ENCODE measurements at regions not wholly inside any gene's neighbourhood (a gene's known extent, or its start where the extent isn't known, plus 50 kb on each side); places are given as distances from the start of the nearest gene placed in this dataset.
"Not testable (repeated sequence)": the region's sequence is repeated elsewhere in the genome, so short reads cannot be mapped to it uniquely, and the experiment has no call there.

GRCh38 chr2:117019357-117019756 is 795.1 kb upstream of the DDX18 start:
- H3K36me3 ChIP-seq (ENCODE audit: low read length): no peaks in the 10 kb centered on the region
- H3K79me2 ChIP-seq (ENCODE audit: insufficient read depth, low read length): no peaks in the 10 kb centered on the region
- H4K20me1 ChIP-seq (ENCODE audit: low read depth, low read length): no peaks in the 10 kb centered on the region
- no peak overlapping the region for H3K9ac ChIP-seq (ENCODE audit: low read length)
- H2AFZ ChIP-seq (ENCODE audit: low read depth, low read length, severe bottlenecking): no peak overlapping the region
- H3K9me3 ChIP-seq (ENCODE audit: insufficient read depth, low read length): no peaks in the 10 kb centered on the region
- no peak overlapping the region for H3K27ac ChIP-seq (ENCODE audit: low read depth, low read length)
- H3K4me3 ChIP-seq (ENCODE audit: insufficient read depth, low read length, poor library complexity, severe bottlenecking): no peak overlapping the region
- no peak overlapping the region for H3K4me2 ChIP-seq (ENCODE audit: low read depth, low read length, poor library complexity, severe bottlenecking)
- TF ChIP-seq, protein P1, sequence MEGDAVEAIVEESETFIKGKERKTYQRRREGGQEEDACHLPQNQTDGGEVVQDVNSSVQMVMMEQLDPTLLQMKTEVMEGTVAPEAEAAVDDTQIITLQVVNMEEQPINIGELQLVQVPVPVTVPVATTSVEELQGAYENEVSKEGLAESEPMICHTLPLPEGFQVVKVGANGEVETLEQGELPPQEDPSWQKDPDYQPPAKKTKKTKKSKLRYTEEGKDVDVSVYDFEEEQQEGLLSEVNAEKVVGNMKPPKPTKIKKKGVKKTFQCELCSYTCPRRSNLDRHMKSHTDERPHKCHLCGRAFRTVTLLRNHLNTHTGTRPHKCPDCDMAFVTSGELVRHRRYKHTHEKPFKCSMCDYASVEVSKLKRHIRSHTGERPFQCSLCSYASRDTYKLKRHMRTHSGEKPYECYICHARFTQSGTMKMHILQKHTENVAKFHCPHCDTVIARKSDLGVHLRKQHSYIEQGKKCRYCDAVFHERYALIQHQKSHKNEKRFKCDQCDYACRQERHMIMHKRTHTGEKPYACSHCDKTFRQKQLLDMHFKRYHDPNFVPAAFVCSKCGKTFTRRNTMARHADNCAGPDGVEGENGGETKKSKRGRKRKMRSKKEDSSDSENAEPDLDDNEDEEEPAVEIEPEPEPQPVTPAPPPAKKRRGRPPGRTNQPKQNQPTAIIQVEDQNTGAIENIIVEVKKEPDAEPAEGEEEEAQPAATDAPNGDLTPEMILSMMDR (IDR thresholded peaks at IDR 0.05; ENCODE audit: insufficient read depth, low read length, poor library complexity, severe bottlenecking): no peak
- no peak for TF ChIP-seq EZH2phosphoT487 (conservative IDR thresholded peaks at IDR 0.05; ENCODE audit: low read length)
- no peaks in the 10 kb centered on the region for H3F3A ChIP-seq (ENCODE audit: insufficient read depth)
- H3K27me3 ChIP-seq (ENCODE audit: low read length): no peaks in the 10 kb centered on the region
- no peaks in the 10 kb centered on the region for H3K9me2 ChIP-seq (replicated peaks; ENCODE audit: insufficient read depth, low read length)

GRCh38 chr2:117027646-117028045 is 786.8 kb upstream of the DDX18 start:
- Histone ChIP-seq H3K27me3 (ENCODE audit: low read length) (no peaks in the 10 kb centered on the region), H4K20me1 (ENCODE audit: low read depth, low read length) (no peaks in the 10 kb centered on the region), H3K36me3 (ENCODE audit: low read length) (no peaks in the 10 kb centered on the region), H2AFZ (ENCODE audit: low read depth, low read length, severe bottlenecking) (no peak overlapping the region), H3K27ac (ENCODE audit: low read depth, low read length) (no peak overlapping the region), H3K4me3 (ENCODE audit: insufficient read depth, low read length, poor library complexity, severe bottlenecking) (no peak overlapping the region), H3K9ac (ENCODE audit: low read length) (no peak overlapping the region), H3K79me2 (ENCODE audit: insufficient read depth, low read length) (no peaks in the 10 kb centered on the region), H3F3A (ENCODE audit: insufficient read depth) (no peaks in the 10 kb centered on the region), H3K9me3 (ENCODE audit: insufficient read depth, low read length) (no peaks in the 10 kb centered on the region), H3K4me2 (ENCODE audit: low read depth, low read length, poor library complexity, severe bottlenecking) (no peak overlapping the region), H3K9me2 (replicated peaks; ENCODE audit: insufficient read depth, low read length) (no peaks in the 10 kb centered on the region)
- TF ChIP-seq, protein P1 (IDR thresholded peaks at IDR 0.05; ENCODE audit: insufficient read depth, low read length, poor library complexity, severe bottlenecking): no peak
- no peak for TF ChIP-seq EZH2phosphoT487 (conservative IDR thresholded peaks at IDR 0.05; ENCODE audit: low read length)

- not testable (repeated sequence) for H3K27ac ChIP-seq (ENCODE audit: low read depth, low read length); H3F3A ChIP-seq (ENCODE audit: insufficient read depth); H3K79me2 ChIP-seq (ENCODE audit: insufficient read depth, low read length); H3K9me3 ChIP-seq (ENCODE audit: insufficient read depth, low read length); H3K27me3 ChIP-seq (ENCODE audit: low read length); H3K9me2 ChIP-seq (replicated peaks; ENCODE audit: insufficient read depth, low read length); H4K20me1 ChIP-seq (ENCODE audit: low read depth, low read length); H3K4me2 ChIP-seq (ENCODE audit: low read depth, low read length, poor library complexity, severe bottlenecking); H3K9ac ChIP-seq (ENCODE audit: low read length); H3K4me3 ChIP-seq (ENCODE audit: insufficient read depth, low read length, poor library complexity, severe bottlenecking); H3K36me3 ChIP-seq (ENCODE audit: low read length); H2AFZ ChIP-seq (ENCODE audit: low read depth, low read length, severe bottlenecking)
These were observed 785.8 kb upstream of the DDX18 start for GRCh38 chr2:117028708-117029107.

DNA sequence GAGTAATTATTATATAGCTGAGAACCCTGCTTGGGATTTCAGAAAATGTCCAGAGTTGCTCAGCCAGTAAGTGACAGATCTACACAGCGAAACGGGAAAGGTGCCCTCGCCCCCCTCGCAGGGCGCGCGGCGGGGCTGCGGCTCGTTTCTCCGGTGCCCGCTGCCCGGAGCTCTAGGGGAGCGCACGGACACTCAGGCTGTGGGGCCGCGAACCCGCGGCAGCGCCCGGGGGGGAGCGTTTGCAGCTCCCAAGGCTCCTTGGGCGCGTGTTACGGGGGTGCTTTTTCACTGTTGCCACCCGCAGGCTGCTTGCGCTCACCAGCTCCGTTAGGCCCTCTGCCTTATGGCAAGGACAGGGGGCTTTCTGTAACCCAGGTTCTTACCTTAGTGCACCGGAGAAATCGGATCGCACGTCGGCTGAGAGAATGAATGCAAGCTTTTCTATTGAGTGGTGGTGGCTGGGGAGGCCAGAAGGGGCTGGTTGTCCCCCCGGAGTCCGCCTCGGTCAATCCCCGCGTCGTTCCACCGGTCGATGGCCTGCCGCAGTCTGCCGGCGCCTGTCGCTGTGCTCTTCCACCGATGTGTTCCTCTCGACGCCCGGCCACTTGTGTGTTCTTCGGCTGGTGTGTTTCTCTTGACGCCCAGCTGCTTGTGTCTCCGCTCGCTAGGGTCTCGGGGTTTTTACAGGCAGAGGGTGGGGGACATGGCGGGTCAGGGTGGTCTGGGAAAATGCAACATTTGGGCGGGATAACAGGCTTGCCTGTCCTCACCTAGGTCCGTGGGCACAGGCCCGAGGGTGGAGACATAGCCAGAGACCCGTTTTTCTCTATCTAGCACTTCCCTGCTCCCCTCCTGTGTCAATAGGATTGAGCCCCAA is 758.8 kb upstream of the DDX18 start:
- Histone ChIP-seq H3K4me3 (ENCODE audit: insufficient read depth, low read length, poor library complexity, severe bottlenecking) (no peak overlapping the region), H3K79me2 (ENCODE audit: insufficient read depth, low read length) (no peaks in the 10 kb centered on the region), H2AFZ (ENCODE audit: low read depth, low read length, severe bottlenecking) (no peak overlapping the region), H3K27ac (ENCODE audit: low read depth, low read length) (no peak overlapping the region), H3K9me3 (ENCODE audit: insufficient read depth, low read length) (no peaks in the 10 kb centered on the region), H3K4me2 (ENCODE audit: low read depth, low read length, poor library complexity, severe bottlenecking) (no peak overlapping the region), H3F3A (ENCODE audit: insufficient read depth) (no peaks in the 10 kb centered on the region), H4K20me1 (ENCODE audit: low read depth, low read length) (no peaks in the 10 kb centered on the region), H3K27me3 (ENCODE audit: low read length) (no peaks in the 10 kb centered on the region), H3K9ac (ENCODE audit: low read length) (no peak overlapping the region), H3K36me3 (ENCODE audit: low read length) (no peaks in the 10 kb centered on the region), H3K9me2 (replicated peaks; ENCODE audit: insufficient read depth, low read length) (no peaks in the 10 kb centered on the region)
- TF ChIP-seq, protein P1 (IDR thresholded peaks at IDR 0.05; ENCODE audit: insufficient read depth, low read length, poor library complexity, severe bottlenecking): no peak
- no peak for TF ChIP-seq EZH2phosphoT487 (conservative IDR thresholded peaks at IDR 0.05; ENCODE audit: low read length)
